Mesendoderm (in vitro differentiated cells): ENCODE measurements at regions not wholly inside any gene's neighbourhood (a gene's known extent, or its start where the extent isn't known, plus 50 kb on each side); places are given as distances from the start of the nearest gene placed in this dataset.

Experiments used
- DNase-seq: peaks from one replicate; pipeline ENCODE4 v3.0.0; 2013
- H2AK5ac ChIP-seq: 2 replicates; pipeline ENCODE4 v1.6.1; 2013; ENCODE audit warnings: low read length, inconsistent platforms
- H2BK120ac ChIP-seq: 2 replicates; pipeline ENCODE4 v1.6.1; 2013; ENCODE audit warnings: low read depth, mild to moderate bottlenecking, low read length, moderate library complexity, mixed read lengths
- H2BK15ac ChIP-seq: replicated peaks from 2 replicates; pipeline ENCODE4 v1.6.1; 2013; ENCODE audit warnings: low read depth, mild to moderate bottlenecking, moderate library complexity
- H2BK5ac ChIP-seq: 2 replicates; pipeline ENCODE4 v1.6.1; 2013; ENCODE audit warnings: low read length, inconsistent platforms
- H3K18ac ChIP-seq: 2 replicates; pipeline ENCODE4 v1.6.1; 2013; ENCODE audit warnings: mild to moderate bottlenecking, low read length, mixed read lengths
- H3K23ac ChIP-seq: one replicate; pipeline ENCODE4 v1.6.1; 2013; ENCODE audit warnings: low read length
- H3K27ac ChIP-seq: 2 replicates; pipeline ENCODE4 v1.5.1; 2013; ENCODE audit warnings: low read depth, mild to moderate bottlenecking, inconsistent platforms, low read length, moderate library complexity
- H3K27me3 ChIP-seq: 2 replicates; pipeline ENCODE4 v1.6.1; 2013; ENCODE audit warnings: low read length, control low read depth, mild to moderate bottlenecking, inconsistent platforms; ENCODE audit not compliant: insufficient read depth, poor library complexity
- H3K36me3 ChIP-seq: 2 replicates; pipeline ENCODE4 v1.6.1; 2013; ENCODE audit warnings: low read length, inconsistent platforms; ENCODE audit not compliant: control insufficient read depth, insufficient read depth
- H3K4ac ChIP-seq: one replicate; pipeline ENCODE4 v1.6.1; 2013; ENCODE audit warnings: low read depth, mild to moderate bottlenecking, low read length, moderate library complexity
- H3K4me1 ChIP-seq: 2 replicates; pipeline ENCODE4 v1.6.1; 2013; ENCODE audit warnings: low read depth, low read length, inconsistent platforms; ENCODE audit not compliant: control insufficient read depth
- H3K4me2 ChIP-seq: 2 replicates; pipeline ENCODE4 v1.6.1; 2013; ENCODE audit warnings: low read length
- H3K4me3 ChIP-seq: 2 replicates; pipeline ENCODE4 v1.5.1; 2013; ENCODE audit warnings: mild to moderate bottlenecking, low read length
- H3K56ac ChIP-seq: one replicate; pipeline ENCODE4 v1.6.1; 2013; ENCODE audit warnings: low read length
- H3K79me1 ChIP-seq: 2 replicates; pipeline ENCODE4 v1.6.1; 2013; ENCODE audit warnings: low read length, inconsistent platforms
- H3K79me2 ChIP-seq: 2 replicates; pipeline ENCODE4 v1.6.1; 2013; ENCODE audit warnings: mild to moderate bottlenecking, low read length; ENCODE audit not compliant: control insufficient read depth, insufficient read depth
- H3K9ac ChIP-seq: 2 replicates; pipeline ENCODE4 v1.6.1; 2013; ENCODE audit warnings: low read length, inconsistent platforms
- H4K5ac ChIP-seq: one replicate; pipeline ENCODE4 v1.6.1; 2013; ENCODE audit warnings: low read length
- H4K8ac ChIP-seq: one replicate; pipeline ENCODE4 v1.6.1; 2013; ENCODE audit warnings: low read depth, mild to moderate bottlenecking, control low read depth, low read length, moderate library complexity
- WGBS: extraction: QIAGEN DNeasy Blood & Tissue Kit; methylation state at CpG from one replicate; pipeline ENCODE4 v1.1.7; 2013; ENCODE audit warnings: low lambda C conversion rate, missing lambda C conversion rate; ENCODE audit not compliant: insufficient coverage; ENCODE audit errors: extremely low coverage; 5-methylcytosine and 5-hydroxymethylcytosine counted together

DNA sequence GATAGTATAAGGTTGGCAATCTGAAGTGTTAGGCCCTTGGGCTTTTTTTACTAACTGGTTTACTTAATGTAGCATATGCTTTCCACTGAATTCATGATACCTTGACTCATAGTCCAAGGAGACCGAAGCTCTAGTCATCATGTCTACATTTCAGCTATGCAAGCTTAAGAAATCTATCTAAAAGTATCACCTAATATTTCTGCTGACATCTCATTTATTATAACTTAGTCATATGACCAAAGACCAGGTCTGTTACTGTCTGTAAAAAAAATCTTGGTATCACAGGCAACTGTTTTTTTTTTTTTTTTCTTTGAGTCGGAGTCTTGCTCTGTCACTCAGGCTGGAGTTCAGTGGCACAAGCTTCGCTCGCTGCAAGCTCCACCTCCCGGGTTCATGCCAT lies 814.0 kb upstream of the NDST4 start:
- Histone ChIP-seq H3K18ac (no peak overlapping the region), H3K23ac (no peak overlapping the region), H2BK5ac (no peak overlapping the region), H2BK15ac (no peak overlapping the region), H4K5ac (no peak overlapping the region), H3K36me3 (no peaks in the 10 kb centered on the region), H3K4me2 (no peak overlapping the region), H4K8ac (no peak overlapping the region), H3K27ac (no peak overlapping the region), H3K9ac (no peak overlapping the region), H3K4me1 (no peaks in the 10 kb centered on the region), H3K4ac (no peak overlapping the region), H2BK120ac (no peak overlapping the region), H3K79me2 (no peaks in the 10 kb centered on the region), H3K56ac (no peak overlapping the region), H3K27me3 (no peaks in the 10 kb centered on the region), H3K79me1 (no peaks in the 10 kb centered on the region), H3K4me3 (no peak overlapping the region), H2AK5ac (no peak overlapping the region)
- WGBS = no CpG with 5 or more reads among the region's 5 CpGs
- no peak for DNase-seq

DNA sequence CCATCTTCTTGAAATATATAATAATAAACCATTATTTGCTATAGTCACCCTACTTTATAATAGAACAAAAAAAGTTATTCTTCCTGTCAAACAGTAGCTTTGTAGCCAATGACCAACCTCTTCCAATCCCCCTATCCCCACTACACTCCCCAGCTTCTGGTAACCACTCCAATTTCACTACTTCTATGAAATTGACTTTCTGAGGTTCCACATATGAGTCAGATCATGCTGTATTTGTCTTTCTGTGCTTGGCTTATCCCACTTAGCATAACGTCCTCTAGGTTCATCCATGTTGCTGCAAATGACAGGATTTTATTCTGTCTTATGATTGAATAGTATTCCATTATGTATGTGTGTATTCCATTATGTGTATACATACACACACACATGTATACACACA lies 809.7 kb upstream of the NDST4 start:
- H3K27ac ChIP-seq = no peak overlapping the region
- H2AK5ac ChIP-seq = no peak overlapping the region
- no peak overlapping the region for H2BK120ac ChIP-seq
- H2BK5ac ChIP-seq = no peak overlapping the region
- H2BK15ac ChIP-seq = no peak overlapping the region
- no peak overlapping the region for H3K23ac ChIP-seq
- H3K4me2 ChIP-seq = no peak overlapping the region
- no peaks in the 10 kb centered on the region for H3K79me1 ChIP-seq
- no peaks in the 10 kb centered on the region for H3K4me1 ChIP-seq
- H3K79me2 ChIP-seq = no peaks in the 10 kb centered on the region
- H3K27me3 ChIP-seq = no peaks in the 10 kb centered on the region
- H3K4me3 ChIP-seq = no peak overlapping the region
- no peaks in the 10 kb centered on the region for H3K36me3 ChIP-seq
- H3K4ac ChIP-seq = no peak overlapping the region
- WGBS = no CpG with 5 or more reads among the region's 1 CpG
- DNase-seq = no peak
- H3K9ac ChIP-seq = no peak overlapping the region
- H3K18ac ChIP-seq = no peak overlapping the region
- no peak overlapping the region for H4K5ac ChIP-seq
- H4K8ac ChIP-seq = no peak overlapping the region
- no peak overlapping the region for H3K56ac ChIP-seq

DNA sequence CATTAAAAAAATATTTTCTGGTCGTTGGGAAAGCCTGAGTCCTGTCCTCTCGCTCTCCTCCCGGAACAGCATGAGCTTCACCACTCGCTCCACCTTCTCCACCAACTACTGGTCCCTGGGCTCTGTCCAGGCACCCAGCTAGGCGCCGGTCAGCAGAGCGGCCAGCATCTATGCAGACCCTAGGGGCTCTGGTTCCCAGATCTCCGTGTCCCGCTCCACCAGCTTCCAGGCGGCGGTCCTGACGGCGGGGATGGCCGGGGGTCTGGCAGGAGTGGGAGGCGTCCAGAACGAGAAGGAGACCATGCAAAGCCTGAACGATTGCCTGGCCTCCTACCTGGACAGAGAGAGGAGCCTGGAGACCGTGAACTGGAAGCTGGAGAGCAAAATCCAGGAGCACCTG lies 807.2 kb upstream of the NDST4 start:
- H3K4ac ChIP-seq = no peak overlapping the region
- H3K56ac ChIP-seq = no peak overlapping the region
- no peak overlapping the region for H2AK5ac ChIP-seq
- DNase-seq = no peak
- H3K4me2 ChIP-seq = no peak overlapping the region
- H3K18ac ChIP-seq = no peak overlapping the region
- no peak overlapping the region for H4K5ac ChIP-seq
- H3K4me3 ChIP-seq = no peak overlapping the region
- H3K27ac ChIP-seq = no peak overlapping the region
- H3K79me2 ChIP-seq = no peaks in the 10 kb centered on the region
- no peak overlapping the region for H3K23ac ChIP-seq
- no peak overlapping the region for H2BK120ac ChIP-seq
- no peaks in the 10 kb centered on the region for H3K27me3 ChIP-seq
- WGBS = no CpG with 5 or more reads among the region's 18 CpGs
- H2BK15ac ChIP-seq = no peak overlapping the region
- H3K4me1 ChIP-seq = no peaks in the 10 kb centered on the region
- H3K79me1 ChIP-seq = no peaks in the 10 kb centered on the region
- H3K36me3 ChIP-seq = no peaks in the 10 kb centered on the region
- no peak overlapping the region for H2BK5ac ChIP-seq
- H3K9ac ChIP-seq = no peak overlapping the region
- no peak overlapping the region for H4K8ac ChIP-seq

DNA sequence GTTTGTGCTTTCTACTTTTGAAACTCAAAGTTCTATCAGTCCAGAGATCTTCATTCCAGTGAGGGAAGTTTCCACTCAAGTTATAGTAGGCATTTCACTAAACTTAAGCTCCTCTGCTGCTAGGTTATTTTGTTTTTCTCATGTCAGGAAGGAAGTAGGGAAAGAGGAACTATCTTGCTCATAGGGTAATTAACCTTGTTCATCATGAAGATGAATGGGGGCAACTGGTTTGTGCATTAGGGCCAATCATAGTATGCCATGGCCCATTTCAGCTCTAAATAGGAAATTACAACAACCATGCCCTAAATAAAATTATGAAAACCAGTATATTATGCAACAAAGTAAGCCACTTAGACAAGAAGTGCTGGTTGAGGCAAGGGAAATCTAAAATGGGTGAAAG lies 804.7 kb upstream of the NDST4 start:
- no peaks in the 10 kb centered on the region for H3K79me2 ChIP-seq
- no peaks in the 10 kb centered on the region for H3K4me1 ChIP-seq
- H3K4me3 ChIP-seq = no peak overlapping the region
- no peak overlapping the region for H2BK120ac ChIP-seq
- no peak overlapping the region for H4K5ac ChIP-seq
- H2BK5ac ChIP-seq = no peak overlapping the region
- no peak overlapping the region for H3K4ac ChIP-seq
- no peak overlapping the region for H3K27ac ChIP-seq
- H3K36me3 ChIP-seq = no peaks in the 10 kb centered on the region
- no peak overlapping the region for H3K56ac ChIP-seq
- H2AK5ac ChIP-seq = no peak overlapping the region
- H3K4me2 ChIP-seq = no peak overlapping the region
- H2BK15ac ChIP-seq = peak overlapping the region; percentile 57
- DNase-seq = no peak
- no peak overlapping the region for H4K8ac ChIP-seq
- no peak overlapping the region for H3K9ac ChIP-seq
- no peak overlapping the region for H3K18ac ChIP-seq
- no peaks in the 10 kb centered on the region for H3K79me1 ChIP-seq
- no peaks in the 10 kb centered on the region for H3K27me3 ChIP-seq
- no peak overlapping the region for H3K23ac ChIP-seq

DNA sequence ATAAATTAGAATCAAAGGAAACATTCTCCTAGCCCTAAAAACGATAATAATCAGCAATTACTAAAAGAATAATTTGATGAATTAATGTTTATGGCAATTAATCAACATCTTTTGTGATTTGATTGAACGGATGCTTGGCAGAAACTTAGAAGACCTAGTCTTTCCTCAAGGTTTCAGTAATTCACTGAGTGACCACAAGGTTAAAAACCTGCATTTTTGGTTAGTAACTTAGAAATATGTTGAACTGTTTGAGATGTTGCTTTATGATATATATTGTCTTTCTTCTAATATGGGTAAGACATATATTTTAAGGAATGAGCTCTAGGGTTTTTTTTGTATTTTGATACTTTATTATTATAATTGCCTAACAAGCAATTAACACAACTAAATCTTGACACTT lies 793.0 kb upstream of the NDST4 start:
- no peak for DNase-seq
- no peak overlapping the region for H4K8ac ChIP-seq
- H3K27me3 ChIP-seq = no peaks in the 10 kb centered on the region
- H3K36me3 ChIP-seq = no peaks in the 10 kb centered on the region
- WGBS = no CpG with 5 or more reads among the region's 2 CpGs
- no peak overlapping the region for H2BK5ac ChIP-seq
- no peak overlapping the region for H3K4me3 ChIP-seq
- H4K5ac ChIP-seq = no peak overlapping the region
- no peaks in the 10 kb centered on the region for H3K79me1 ChIP-seq
- H2AK5ac ChIP-seq = no peak overlapping the region
- no peak overlapping the region for H3K23ac ChIP-seq
- H3K9ac ChIP-seq = no peak overlapping the region
- no peak overlapping the region for H2BK15ac ChIP-seq
- no peak overlapping the region for H2BK120ac ChIP-seq
- no peak overlapping the region for H3K4ac ChIP-seq
- no peak overlapping the region for H3K27ac ChIP-seq
- H3K18ac ChIP-seq = no peak overlapping the region
- no peaks in the 10 kb centered on the region for H3K79me2 ChIP-seq
- H3K4me1 ChIP-seq = no peaks in the 10 kb centered on the region
- H3K4me2 ChIP-seq = no peak overlapping the region
- no peak overlapping the region for H3K56ac ChIP-seq

DNA sequence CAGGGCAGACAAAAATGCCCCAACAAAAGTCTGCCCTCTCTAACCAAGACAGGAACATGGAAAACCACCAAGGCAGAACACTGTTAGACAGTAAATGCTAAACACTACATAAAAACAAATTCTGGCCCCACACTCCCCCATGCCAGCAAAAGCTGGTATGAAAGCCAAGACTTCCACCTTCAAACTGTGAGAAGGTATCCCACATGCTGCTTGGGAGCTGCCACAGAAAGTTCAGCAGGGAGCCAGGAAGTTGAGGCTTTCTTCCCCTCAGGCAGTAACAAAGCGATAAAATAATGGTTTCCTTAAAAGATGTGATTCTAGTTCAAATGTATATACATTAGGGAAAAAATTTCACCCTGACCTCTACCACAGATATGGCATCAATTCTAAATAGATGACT lies 770.4 kb upstream of the NDST4 start:
- no CpG with 5 or more reads among the region's 1 CpG for WGBS
- no peak overlapping the region for H3K27ac ChIP-seq
- no peaks in the 10 kb centered on the region for H3K4me1 ChIP-seq
- no peak overlapping the region for H3K4ac ChIP-seq
- H4K5ac ChIP-seq = no peak overlapping the region
- no peaks in the 10 kb centered on the region for H3K79me1 ChIP-seq
- H3K23ac ChIP-seq = no peak overlapping the region
- peak; percentile 14 for DNase-seq
- no peak overlapping the region for H3K4me3 ChIP-seq
- H3K4me2 ChIP-seq = no peak overlapping the region
- no peaks in the 10 kb centered on the region for H3K79me2 ChIP-seq
- H2AK5ac ChIP-seq = no peak overlapping the region
- H2BK5ac ChIP-seq = no peak overlapping the region
- no peaks in the 10 kb centered on the region for H3K36me3 ChIP-seq
- no peak overlapping the region for H2BK15ac ChIP-seq
- H3K9ac ChIP-seq = no peak overlapping the region
- H3K18ac ChIP-seq = no peak overlapping the region
- H4K8ac ChIP-seq = no peak overlapping the region
- H3K56ac ChIP-seq = no peak overlapping the region
- H3K27me3 ChIP-seq = no peaks in the 10 kb centered on the region
- H2BK120ac ChIP-seq = no peak overlapping the region
